Epithelial cell of esophagus (primary cell): ENCODE measurements at regions not wholly inside any gene's neighbourhood (a gene's known extent, or its start where the extent isn't known, plus 50 kb on each side); places are given as distances from the start of the nearest gene placed in this dataset.

ENCODE experiments used
- DNase-seq: peaks from one replicate; pipeline ENCODE4 v3.0.0; 2010; ENCODE audit warnings: low read depth
- H3K4me3 ChIP-seq: 2 replicates; pipeline ENCODE4 v1.5.1; 2011; ENCODE audit warnings: mild to moderate bottlenecking, low read length, control low read depth
- TF ChIP-seq, protein P1 (sequence below): IDR thresholded peaks from 2 replicates; pipeline ENCODE4 v1.5.1; 2011; ENCODE audit warnings: low read depth, mild to moderate bottlenecking, low read length, control low read depth, inconsistent platforms; ENCODE audit not compliant: insufficient read depth; ENCODE audit errors: missing control alignments

DNA sequence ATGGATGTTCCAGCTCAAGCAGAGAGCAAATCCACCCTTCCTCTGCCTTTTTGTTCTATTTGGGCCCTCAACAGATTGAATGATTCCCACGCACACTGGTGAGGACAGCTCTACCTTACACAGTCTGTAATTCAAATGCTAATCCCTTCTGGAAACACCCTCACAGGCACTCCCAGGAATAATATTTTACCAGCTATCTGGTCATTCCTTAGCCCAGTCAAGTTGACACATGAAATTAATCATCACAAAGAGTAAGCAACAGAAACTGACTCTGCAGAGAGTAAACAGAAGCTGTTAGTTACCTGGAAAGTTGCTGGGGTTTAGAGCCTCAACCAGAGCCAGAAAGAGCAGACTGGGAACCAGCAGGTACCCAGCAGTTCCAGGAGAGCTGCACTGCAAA lies 75.5 kb upstream of the MMP2 start:
- TF ChIP-seq, protein P1, sequence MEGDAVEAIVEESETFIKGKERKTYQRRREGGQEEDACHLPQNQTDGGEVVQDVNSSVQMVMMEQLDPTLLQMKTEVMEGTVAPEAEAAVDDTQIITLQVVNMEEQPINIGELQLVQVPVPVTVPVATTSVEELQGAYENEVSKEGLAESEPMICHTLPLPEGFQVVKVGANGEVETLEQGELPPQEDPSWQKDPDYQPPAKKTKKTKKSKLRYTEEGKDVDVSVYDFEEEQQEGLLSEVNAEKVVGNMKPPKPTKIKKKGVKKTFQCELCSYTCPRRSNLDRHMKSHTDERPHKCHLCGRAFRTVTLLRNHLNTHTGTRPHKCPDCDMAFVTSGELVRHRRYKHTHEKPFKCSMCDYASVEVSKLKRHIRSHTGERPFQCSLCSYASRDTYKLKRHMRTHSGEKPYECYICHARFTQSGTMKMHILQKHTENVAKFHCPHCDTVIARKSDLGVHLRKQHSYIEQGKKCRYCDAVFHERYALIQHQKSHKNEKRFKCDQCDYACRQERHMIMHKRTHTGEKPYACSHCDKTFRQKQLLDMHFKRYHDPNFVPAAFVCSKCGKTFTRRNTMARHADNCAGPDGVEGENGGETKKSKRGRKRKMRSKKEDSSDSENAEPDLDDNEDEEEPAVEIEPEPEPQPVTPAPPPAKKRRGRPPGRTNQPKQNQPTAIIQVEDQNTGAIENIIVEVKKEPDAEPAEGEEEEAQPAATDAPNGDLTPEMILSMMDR: no peak
- H3K4me3 ChIP-seq: no peak overlapping the region
- DNase-seq: peak; percentile 42

DNA sequence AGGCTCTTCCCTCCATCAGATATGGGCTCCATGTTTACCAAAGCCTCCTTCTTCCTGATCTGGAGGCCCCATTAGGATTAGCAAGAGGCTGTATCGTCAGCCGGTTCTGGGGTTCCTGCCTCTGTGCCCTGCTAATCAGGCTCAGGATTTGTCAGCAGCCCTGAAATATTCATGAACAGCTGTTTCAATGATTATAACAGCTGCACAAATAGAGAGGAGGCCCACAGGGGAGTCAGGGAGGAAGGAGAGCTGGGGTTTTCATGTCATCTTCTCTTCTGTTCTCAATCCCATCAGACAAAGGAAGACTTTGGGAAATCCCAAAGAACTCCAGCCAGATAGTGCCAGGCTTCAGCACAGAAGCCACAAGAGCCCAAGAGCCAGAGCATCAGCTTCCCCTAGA lies 72.3 kb upstream of the MMP2 start:
- TF ChIP-seq, protein P1: no peak
- no peak for DNase-seq

DNA sequence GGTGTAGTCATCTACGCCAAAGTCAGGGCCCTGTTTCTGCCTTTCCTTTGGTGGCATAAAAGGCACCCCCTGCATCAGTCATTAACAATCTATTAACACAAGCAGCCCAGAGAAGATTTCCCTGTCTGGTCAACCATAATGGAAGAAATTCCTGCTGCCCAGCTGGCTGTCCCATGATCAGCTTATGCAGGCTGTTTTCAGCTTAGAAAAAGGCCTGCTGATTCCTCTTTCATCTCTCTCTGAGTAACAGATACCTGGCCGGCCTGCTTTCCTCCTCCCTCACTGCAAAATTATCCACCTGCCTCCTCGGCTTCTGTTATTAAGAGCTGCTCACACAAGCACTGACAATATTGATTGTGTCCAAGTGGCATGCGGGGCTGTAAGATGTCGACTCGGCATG lies 70.3 kb upstream of the MMP2 start:
- DNase-seq: no peak
- no peak overlapping the region for H3K4me3 ChIP-seq
- TF ChIP-seq, protein P1: no peak

More for the DNA sequence above, 72.3 kb upstream of the MMP2 start:
- no peak overlapping the region for H3K4me3 ChIP-seq

DNA sequence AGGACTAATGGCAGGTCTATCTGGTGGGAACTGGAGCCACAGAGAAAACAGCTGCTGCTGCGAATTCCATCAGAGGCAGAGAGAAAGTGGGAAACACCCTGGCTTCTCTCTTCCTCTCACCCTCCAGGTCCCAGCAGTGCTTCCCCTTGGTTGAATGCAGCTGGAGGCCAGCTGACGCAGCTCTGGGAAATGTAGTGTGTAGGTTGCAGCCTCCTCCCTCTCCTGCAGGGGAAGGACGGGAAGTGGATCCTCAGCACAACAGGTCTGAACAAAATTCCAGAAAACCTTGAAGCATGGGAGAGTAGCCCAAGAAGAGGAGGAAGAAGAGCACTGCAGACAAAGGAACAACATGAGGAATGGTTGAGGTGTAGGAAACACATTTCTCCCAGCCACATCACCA lies 67.8 kb upstream of the MMP2 start:
- H3K4me3 ChIP-seq: no peak overlapping the region
- TF ChIP-seq, protein P1: no peak
- DNase-seq: peak; percentile 28

DNA sequence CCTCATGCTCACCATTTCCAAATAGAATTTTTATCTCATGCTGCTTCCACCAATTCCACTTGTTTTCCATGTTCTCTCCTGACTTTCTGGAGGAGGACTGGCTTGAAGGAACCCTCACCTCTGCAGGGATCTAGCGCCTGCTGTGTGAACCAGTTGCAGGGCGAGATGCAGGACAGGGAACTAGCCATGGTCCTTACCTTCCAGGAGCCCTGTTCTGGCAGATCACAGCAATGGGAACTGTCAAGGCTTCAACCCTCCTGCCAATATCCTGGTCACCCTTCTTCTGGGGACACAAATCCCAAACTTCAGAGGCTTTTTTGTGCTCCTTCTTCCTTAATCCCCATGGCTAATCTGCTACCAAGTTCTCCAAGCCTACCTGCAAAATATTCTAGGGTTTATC lies 60.4 kb upstream of the MMP2 start:
- peak; percentile 41 for DNase-seq
- H3K4me3 ChIP-seq: no peak overlapping the region
- TF ChIP-seq, protein P1: no peak

DNA sequence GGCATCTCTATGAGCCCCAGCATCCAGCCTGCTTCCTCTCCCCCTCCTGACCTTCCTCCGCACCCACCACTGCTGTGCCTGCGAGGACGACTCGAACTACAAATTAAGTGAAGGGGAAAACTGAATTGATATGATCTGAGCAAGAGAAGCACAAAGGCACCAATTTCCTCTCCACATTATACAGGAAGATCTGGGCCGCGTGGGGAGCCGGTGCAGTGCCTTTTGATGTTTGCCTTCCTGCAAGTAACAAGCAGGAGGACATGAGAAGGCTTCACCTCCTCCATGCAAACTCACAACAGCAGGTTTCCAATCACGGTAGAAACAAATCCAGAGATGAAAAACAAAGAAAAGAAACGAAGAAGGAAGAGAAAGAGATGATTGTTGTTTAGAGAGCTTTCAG lies 57.8 kb upstream of the MMP2 start:
- no peak for DNase-seq
- TF ChIP-seq, protein P1: no peak
- no peak overlapping the region for H3K4me3 ChIP-seq

DNA sequence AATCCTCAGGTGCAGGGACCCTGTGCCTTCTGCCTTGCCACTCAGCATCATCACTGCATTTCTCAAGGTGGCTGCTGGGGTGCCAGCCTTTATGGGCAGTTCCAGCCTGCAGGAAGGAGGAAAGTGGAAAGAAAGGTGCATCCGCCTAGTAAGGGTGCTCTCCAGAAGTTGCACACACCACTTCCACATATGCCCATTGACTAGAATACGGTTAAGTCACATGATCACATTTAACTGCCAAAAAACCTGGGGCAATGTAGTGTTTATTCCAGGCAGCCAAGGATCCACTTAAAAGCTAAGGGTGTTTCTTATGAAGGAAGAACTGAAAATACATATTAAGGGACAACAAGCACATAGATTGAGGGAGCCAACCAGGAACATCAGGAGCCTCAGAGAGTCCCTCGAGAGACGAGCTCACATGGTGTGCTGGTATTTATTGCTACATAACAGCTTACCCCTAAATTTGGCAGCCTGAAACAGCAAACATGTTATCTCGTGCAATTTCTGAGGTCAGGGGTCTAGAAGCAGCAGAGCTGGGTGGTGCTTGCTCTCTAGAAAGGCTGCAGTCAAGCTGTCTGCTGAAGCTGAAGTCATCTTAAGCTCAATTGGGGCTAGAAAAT lies 52.0 kb upstream of the MMP2 start:
- H3K4me3 ChIP-seq: no peak overlapping the region
- DNase-seq: no peak
- TF ChIP-seq, protein P1: no peak
